Caco-2 (cell line): ENCODE measurements at regions not wholly inside any gene's neighbourhood (a gene's known extent, or its start where the extent isn't known, plus 50 kb on each side); places are given as distances from the start of the nearest gene placed in this dataset.

Experiments
- BruUV-seq: library from RNA; stranded (reverse); fragments of 400-500 nt; replicated peaks from 2 replicates; lab custom pipeline; 2021; lab: Mats Ljungman, UMichigan
- CTCF ChIA-PET: fragments of 300-600 bp; sonication (Branson Sonifier 250); formaldehyde crosslinking; loops from one replicate; lab custom pipeline; 2022; ENCODE audit warnings: antibody characterized with exemption; lab: Charles Lee
- POLR2A ChIA-PET: fragments of 300-600 bp; sonication (Branson Sonifier 250); formaldehyde crosslinking; loops from one replicate; lab custom pipeline; 2022; ENCODE audit warnings: antibody characterized with exemption; lab: Charles Lee
- DNase-seq, 2 experiments: peaks; one replicate each; pipeline versions ENCODE4 v3.0.0 to v3.0.0-alpha.2; 2020 to 2022
- H3K27me3 ChIP-seq: replicated peaks from 2 replicates; pipeline ENCODE4 v1.6.0; 2011; ENCODE audit warnings: low read length; ENCODE audit not compliant: control insufficient read depth, insufficient read depth
- H3K36me3 ChIP-seq: 2 replicates; pipeline ENCODE4 v1.5.1; 2011; ENCODE audit warnings: low read length; ENCODE audit not compliant: control insufficient read depth, insufficient read depth
- H3K4me1 ChIP-seq: fragments of 250-450 bp; sonication (Bioruptor Pico); 2 replicates; pipeline ENCODE4 v1.5.1; 2020; ENCODE audit warnings: mild to moderate bottlenecking
- H3K4me3 ChIP-seq: 2 replicates; pipeline ENCODE4 v1.5.1; 2011; ENCODE audit warnings: low read depth, mild to moderate bottlenecking, control low read depth, low read length
- H3K9me3 ChIP-seq: fragments of 250-450 bp; sonication (Bioruptor Pico); 2 replicates; pipeline ENCODE4 v1.5.1; 2020; ENCODE audit warnings: mild to moderate bottlenecking, moderate library complexity
- H3K27ac Mint-ChIP-seq: one replicate; pipeline ENCODE4 v1.8.0; 2022; ENCODE audit warnings: mixed read lengths; ENCODE audit not compliant: unreplicated experiment
- H3K27me3 Mint-ChIP-seq: one replicate; pipeline ENCODE4 v1.8.0; 2022; ENCODE audit warnings: mixed read lengths; ENCODE audit not compliant: insufficient read depth, unreplicated experiment
- H3K36me3 Mint-ChIP-seq: one replicate; pipeline ENCODE4 v1.8.0; 2022; ENCODE audit warnings: mild to moderate bottlenecking, mixed read lengths; ENCODE audit not compliant: insufficient read depth, unreplicated experiment
- H3K4me1 Mint-ChIP-seq: one replicate; pipeline ENCODE4 v1.8.0; 2022; ENCODE audit warnings: low read depth, mixed read lengths; ENCODE audit not compliant: unreplicated experiment
- H3K4me3 Mint-ChIP-seq: one replicate; pipeline ENCODE4 v1.8.0; 2022; ENCODE audit warnings: mild to moderate bottlenecking, moderate library complexity, mixed read lengths; ENCODE audit not compliant: unreplicated experiment
- H3K9me3 Mint-ChIP-seq: one replicate; pipeline ENCODE4 v1.8.0; 2022; ENCODE audit warnings: mixed read lengths; ENCODE audit not compliant: unreplicated experiment
- CTCF ChIP-seq, 2 experiments: fragments of 200-600 bp in 1 of 2; IDR thresholded peaks; 1 replicate in 1 of 2; 2 replicates in 1 of 2; pipeline versions ENCODE4 v1.5.1 to v1.8.0; 2011 to 2022; ENCODE audit warnings: antibody characterized with exemption in 1 of 2, control low read depth in 1 of 2, inconsistent platforms in 1 of 2, low read depth in 1 of 2, low read length in 1 of 2, mild to moderate bottlenecking in 1 of 2, moderate library complexity in 1 of 2; ENCODE audit not compliant: insufficient read depth in 1 of 2, severe bottlenecking in 1 of 2, unreplicated experiment in 1 of 2
- intact Hi-C: fragments of 100-400 bp; cut with micrococcal nuclease; formaldehyde crosslinking; loops from one replicate; pipeline ENCODE4 v1.10.0; 2022; ENCODE audit not compliant: unreplicated experiment

GRCh38 chr9:121563881-121564460 lies 64.3 kb upstream of the GGTA1 start:
- TF ChIP-seq CTCF (IDR thresholded peaks at IDR 0.05; ENCODE audit: insufficient read depth in 1 of 2, low read depth in 1 of 2, low read length in 1 of 2, severe bottlenecking in 1 of 2, unreplicated experiment in 1 of 2): no peak
- Histone ChIP-seq H3K36me3 (no peaks in the 10 kb centered on the region), H3K9me3 (no peaks in the 10 kb centered on the region), H3K27me3 (no peaks in the 10 kb centered on the region), H3K4me3 (no peak overlapping the region), H3K4me1 (no peaks in the 10 kb centered on the region)
- DNase-seq: no peak
- H3K36me3 Mint-ChIP-seq: no peaks in the 10 kb centered on the region
- BruUV-seq: no TSS peak
- no peak overlapping the region for H3K27ac Mint-ChIP-seq
- H3K4me1 Mint-ChIP-seq: peaks cover 7% of the 10 kb centered on the region
- intact Hi-C loops: no loop called here
- peaks cover 18% of the 10 kb centered on the region for H3K27me3 Mint-ChIP-seq
- ChIA-PET CTCF (interaction anchor here (1.2 kb wide), 1 partner anchor 13 kb away, joined by 3 read pairs; no protein-coding TSS in a partner anchor), POLR2A (no interaction called here)
- no peak overlapping the region for H3K4me3 Mint-ChIP-seq
- no peaks in the 10 kb centered on the region for H3K9me3 Mint-ChIP-seq

- Mint-ChIP-seq H3K27ac (no peak overlapping the region), H3K4me1 (peaks cover 7% of the 10 kb centered on the region), H3K4me3 (no peak overlapping the region), H3K9me3 (no peaks in the 10 kb centered on the region), H3K36me3 (no peaks in the 10 kb centered on the region), H3K27me3 (peaks cover 18% of the 10 kb centered on the region)
- peak; percentile 22 to 57 for DNase-seq
- H3K27me3 ChIP-seq: no peaks in the 10 kb centered on the region
- intact Hi-C loops: no loop called here
- H3K4me1 ChIP-seq: no peaks in the 10 kb centered on the region
- no peaks in the 10 kb centered on the region for H3K36me3 ChIP-seq
- no peak for TF ChIP-seq CTCF (IDR thresholded peaks at IDR 0.05; ENCODE audit: insufficient read depth in 1 of 2, low read depth in 1 of 2, low read length in 1 of 2, severe bottlenecking in 1 of 2, unreplicated experiment in 1 of 2)
- POLR2A ChIA-PET: no interaction called here
- H3K9me3 ChIP-seq: no peaks in the 10 kb centered on the region
- CTCF ChIA-PET: interaction anchor here (1.2 kb wide), 1 partner anchor 13 kb away, joined by 3 read pairs; no protein-coding TSS in a partner anchor
- no peak overlapping the region for H3K4me3 ChIP-seq
- no TSS peak for BruUV-seq
Measured at GRCh38 chr9:121564504-121565260, 65.0 kb upstream of the GGTA1 start.

GRCh38 chr9:121566481-121567465 lies 67.1 kb upstream of the GGTA1 start:
- H3K9me3 ChIP-seq: no peaks in the 10 kb centered on the region
- Mint-ChIP-seq H3K4me3 (no peak overlapping the region), H3K9me3 (no peaks in the 10 kb centered on the region), H3K36me3 (no peaks in the 10 kb centered on the region), H3K27ac (no peak overlapping the region), H3K4me1 (peaks cover 7% of the 10 kb centered on the region), H3K27me3 (peaks cover 22% of the 10 kb centered on the region)
- no TSS peak for BruUV-seq
- DNase-seq: no peak
- no peaks in the 10 kb centered on the region for H3K4me1 ChIP-seq
- ChIA-PET CTCF (no interaction called here), POLR2A (interaction anchor here (0.7 kb wide), 1 partner anchor 184 kb away, joined by 9 read pairs; no protein-coding TSS in a partner anchor)
- no peaks in the 10 kb centered on the region for H3K36me3 ChIP-seq
- intact Hi-C loops: no loop called here
- H3K4me3 ChIP-seq: no peak overlapping the region
- no peak for TF ChIP-seq CTCF (IDR thresholded peaks at IDR 0.05; ENCODE audit: insufficient read depth in 1 of 2, low read depth in 1 of 2, low read length in 1 of 2, severe bottlenecking in 1 of 2, unreplicated experiment in 1 of 2)
- H3K27me3 ChIP-seq: no peaks in the 10 kb centered on the region
